ENCODE measurements at regions not wholly inside any gene's neighbourhood (a gene's known extent, or its start where the extent isn't known, plus 50 kb on each side); places are given as distances from the start of the nearest gene placed in this dataset.

DNA sequence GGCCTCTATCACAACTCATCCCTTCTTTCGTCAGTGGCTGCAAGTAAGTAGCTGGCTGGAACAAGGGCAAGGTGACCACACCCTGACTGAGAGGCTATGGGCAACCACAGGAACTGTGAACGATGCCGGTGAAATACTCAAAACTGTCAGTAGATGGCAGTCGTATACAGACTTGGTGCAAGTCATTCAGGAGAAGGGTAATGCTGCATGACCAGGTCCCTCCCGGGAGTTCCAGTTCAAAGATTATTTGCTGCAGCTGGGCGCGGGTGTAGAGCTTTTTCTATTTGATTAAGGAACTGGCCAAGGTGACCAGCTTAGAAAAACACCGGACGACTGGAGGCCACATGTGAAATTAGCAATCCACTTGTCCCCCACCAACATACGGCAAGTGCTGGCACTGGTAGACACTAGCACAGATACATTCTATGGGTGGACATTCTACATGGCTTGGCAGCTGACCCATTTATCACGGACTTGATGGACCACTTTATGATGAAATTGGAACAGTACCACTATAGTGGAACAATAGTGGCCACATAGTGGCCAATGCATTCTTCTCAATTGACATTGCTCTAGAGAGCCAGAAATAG lies 726.6 kb downstream of the TRAM1L1 start (continued):
- TF ChIP-seq GMEB2 (CRISPR knock-in tag; IDR thresholded peaks at IDR 0.05; ENCODE audit: low read depth) (no peak), ZNF574 (CRISPR knock-in tag; IDR thresholded peaks at IDR 0.05) (no peak), TAF15 (IDR thresholded peaks at IDR 0.05; ENCODE audit: low read depth, low read length, poor library complexity, severe bottlenecking) (no peak), ZNF761 (CRISPR knock-in tag; conservative IDR thresholded peaks at IDR 0.05) (no peak), PRMT3 (CRISPR knock-in tag; IDR thresholded peaks at IDR 0.05; ENCODE audit: borderline replicate concordance, low read depth) (no peak), POLR2A (IDR thresholded peaks at IDR 0.05; ENCODE audit: insufficient read depth in 1 of 2, low read depth in 2 of 2, low read length in 2 of 2) (no peak), REL (CRISPR knock-in tag; conservative IDR thresholded peaks at IDR 0.05) (no peak), ZNF34 (CRISPR knock-in tag; IDR thresholded peaks at IDR 0.05; ENCODE audit: borderline replicate concordance) (no peak), RXRB (CRISPR knock-in tag; IDR thresholded peaks at IDR 0.05; ENCODE audit: borderline replicate concordance) (0 out of 2 replicates have a peak, but pooled peaks have one; percentile 13), ZNF790 (CRISPR knock-in tag; IDR thresholded peaks at IDR 0.05; ENCODE audit: borderline replicate concordance) (no peak), ZNF253 (CRISPR knock-in tag; IDR thresholded peaks at IDR 0.05; ENCODE audit: borderline replicate concordance) (no peak), ATF7-NPFF (CRISPR knock-in tag; IDR thresholded peaks at IDR 0.05; ENCODE audit: low read depth) (no peak), RAD21 (CRISPR knock-in tag; IDR thresholded peaks at IDR 0.05) (peak; percentile 52; the same call in 1 of the 2 replicates), ZNF280B (CRISPR knock-in tag; IDR thresholded peaks at IDR 0.05; ENCODE audit: borderline replicate concordance) (no peak), NFE2L1 (CRISPR knock-in tag; IDR thresholded peaks at IDR 0.05; ENCODE audit: borderline replicate concordance) (no peak)
- TF ChIP-seq, protein P1, sequence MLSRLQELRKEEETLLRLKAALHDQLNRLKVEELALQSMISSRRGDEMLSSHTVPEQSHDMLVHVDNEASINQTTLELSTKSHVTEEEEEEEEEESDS (CRISPR knock-in tag; IDR thresholded peaks at IDR 0.05; ENCODE audit: borderline replicate concordance): no peak
- TF ChIP-seq, protein P2, sequence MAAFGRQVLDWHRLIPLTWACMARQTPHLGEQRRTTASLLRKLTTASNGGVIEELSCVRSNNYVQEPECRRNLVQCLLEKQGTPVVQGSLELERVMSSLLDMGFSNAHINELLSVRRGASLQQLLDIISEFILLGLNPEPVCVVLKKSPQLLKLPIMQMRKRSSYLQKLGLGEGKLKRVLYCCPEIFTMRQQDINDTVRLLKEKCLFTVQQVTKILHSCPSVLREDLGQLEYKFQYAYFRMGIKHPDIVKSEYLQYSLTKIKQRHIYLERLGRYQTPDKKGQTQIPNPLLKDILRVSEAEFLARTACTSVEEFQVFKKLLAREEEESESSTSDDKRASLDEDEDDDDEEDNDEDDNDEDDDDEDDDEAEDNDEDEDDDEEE (CRISPR knock-in tag; IDR thresholded peaks at IDR 0.05): no peak
- TF ChIP-seq, protein P3, sequence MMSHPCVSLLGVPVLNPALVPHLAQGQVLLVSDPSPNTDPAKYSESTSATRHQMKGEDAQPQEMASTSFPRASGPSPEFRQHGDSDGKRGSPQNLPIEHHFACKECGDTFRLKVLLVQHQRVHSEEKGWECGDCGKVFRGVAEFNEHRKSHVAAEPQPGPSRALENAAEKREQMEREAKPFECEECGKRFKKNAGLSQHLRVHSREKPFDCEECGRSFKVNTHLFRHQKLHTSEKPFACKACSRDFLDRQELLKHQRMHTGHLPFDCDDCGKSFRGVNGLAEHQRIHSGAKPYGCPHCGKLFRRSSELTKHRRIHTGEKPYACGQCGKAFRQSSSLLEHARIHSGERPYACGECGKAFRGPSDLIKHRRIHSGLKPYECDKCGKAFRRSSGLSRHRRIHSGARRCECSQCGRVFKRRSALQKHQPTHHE (CRISPR knock-in tag; IDR thresholded peaks at IDR 0.05; ENCODE audit: borderline replicate concordance): no peak
- TF ChIP-seq, protein P4, sequence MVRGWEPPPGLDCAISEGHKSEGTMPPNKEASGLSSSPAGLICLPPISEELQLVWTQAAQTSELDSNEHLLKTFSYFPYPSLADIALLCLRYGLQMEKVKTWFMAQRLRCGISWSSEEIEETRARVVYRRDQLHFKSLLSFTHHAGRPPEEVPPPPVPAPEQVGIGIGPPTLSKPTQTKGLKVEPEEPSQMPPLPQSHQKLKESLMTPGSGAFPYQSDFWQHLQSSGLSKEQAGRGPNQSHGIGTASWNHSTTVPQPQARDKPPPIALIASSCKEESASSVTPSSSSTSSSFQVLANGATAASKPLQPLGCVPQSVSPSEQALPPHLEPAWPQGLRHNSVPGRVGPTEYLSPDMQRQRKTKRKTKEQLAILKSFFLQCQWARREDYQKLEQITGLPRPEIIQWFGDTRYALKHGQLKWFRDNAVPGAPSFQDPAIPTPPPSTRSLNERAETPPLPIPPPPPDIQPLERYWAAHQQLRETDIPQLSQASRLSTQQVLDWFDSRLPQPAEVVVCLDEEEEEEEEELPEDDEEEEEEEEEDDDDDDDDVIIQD (CRISPR knock-in tag; IDR thresholded peaks at IDR 0.05; ENCODE audit: low read depth): 0 out of 2 replicates have a peak, but pooled peaks have one; percentile 29

Data from HepG2 (cell line).